IgD-negative memory B cell (primary cell): ENCODE measurements at regions not wholly inside any gene's neighbourhood (a gene's known extent, or its start where the extent isn't known, plus 50 kb on each side); places are given as distances from the start of the nearest gene placed in this dataset.

Experiments used
- H3K27ac Mint-ChIP-seq, 3 donors: one replicate each; pipeline ENCODE4 v1.8.0; 2020 to 2022; ENCODE audit warnings: mild to moderate bottlenecking in 3 of 3, mixed read lengths in 3 of 3, moderate library complexity in 1 of 3
- H3K27me3 Mint-ChIP-seq: one replicate; pipeline ENCODE4 v1.8.0; 2021; ENCODE audit warnings: mixed read lengths
- H3K36me3 Mint-ChIP-seq: one replicate; pipeline ENCODE4 v1.8.0; 2020; ENCODE audit warnings: mild to moderate bottlenecking, mixed read lengths
- H3K4me1 Mint-ChIP-seq, 3 donors: one replicate each; pipeline ENCODE4 v1.8.0; 2020 to 2022; ENCODE audit warnings: mixed read lengths in 3 of 3, mild to moderate bottlenecking in 1 of 3
- H3K4me3 Mint-ChIP-seq, 4 donors: one replicate each; pipeline ENCODE4 v1.8.0; 2020 to 2022; ENCODE audit warnings: mild to moderate bottlenecking in 4 of 4, mixed read lengths in 4 of 4, moderate library complexity in 3 of 4
- H3K9me3 Mint-ChIP-seq, 3 donors: one replicate each; pipeline ENCODE4 v1.8.0; 2020 to 2021; ENCODE audit warnings: mixed read lengths in 3 of 3, mild to moderate bottlenecking in 1 of 3

DNA sequence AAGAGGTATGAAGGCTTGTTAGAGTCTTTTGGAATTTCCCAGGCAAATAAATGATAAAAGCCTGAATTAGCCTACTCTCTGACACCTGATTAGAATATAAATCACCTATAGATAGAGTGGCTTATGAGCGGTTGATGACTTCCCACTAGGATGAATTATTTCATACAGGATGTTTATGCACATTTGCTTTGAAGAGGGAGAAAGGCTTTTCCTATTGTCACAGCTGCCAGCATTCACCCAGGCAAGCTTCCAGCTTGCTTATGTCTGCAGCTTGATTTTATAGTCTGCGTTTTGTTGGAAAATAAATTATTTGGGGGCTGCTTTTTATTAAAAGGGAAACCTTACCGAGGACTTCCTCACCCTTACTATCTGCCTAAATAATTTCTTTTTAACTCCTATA lies 51.3 kb upstream of the EIF2S2 start:
- Mint-ChIP-seq H3K27me3 (peaks cover 8% of the 10 kb centered on the region), H3K4me1 (no peaks in the 10 kb centered on the region), H3K9me3 (no peaks in the 10 kb centered on the region), H3K36me3 (no peaks in the 10 kb centered on the region), H3K4me3 (no peak overlapping the region), H3K27ac (no peak overlapping the region)

DNA sequence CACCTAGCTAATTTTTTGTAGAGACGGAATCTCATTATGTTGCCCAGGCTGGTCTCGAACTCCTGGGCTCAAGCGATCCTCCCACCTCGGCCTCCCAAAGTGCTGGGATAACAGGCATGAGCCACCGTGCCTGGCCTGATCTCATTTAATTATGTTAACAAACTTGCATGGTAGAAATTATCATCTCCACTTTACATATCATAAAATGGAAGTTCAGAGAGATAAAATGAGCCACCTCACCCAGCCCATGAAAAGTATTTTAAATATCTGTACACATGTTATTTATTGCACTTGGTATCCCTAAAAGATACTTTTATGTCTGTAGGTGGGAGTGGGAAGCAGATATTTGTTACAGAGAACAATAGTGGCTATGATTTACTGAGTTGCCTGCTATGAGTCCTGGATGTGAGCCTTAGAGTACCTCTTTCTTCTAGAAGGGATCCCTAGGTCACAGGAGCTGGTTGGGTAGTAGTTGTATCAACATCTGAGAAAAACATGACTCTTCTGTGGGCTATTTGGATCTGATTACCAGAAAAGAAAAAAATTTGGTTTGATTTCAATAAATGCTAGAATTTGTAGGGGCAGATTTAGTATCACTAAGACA lies 52.4 kb upstream of the EIF2S2 start:
- Mint-ChIP-seq H3K4me1 (no peaks in the 10 kb centered on the region), H3K9me3 (no peaks in the 10 kb centered on the region), H3K27ac (no peak overlapping the region), H3K27me3 (peaks cover 7% of the 10 kb centered on the region), H3K36me3 (no peaks in the 10 kb centered on the region), H3K4me3 (no peak overlapping the region)

DNA sequence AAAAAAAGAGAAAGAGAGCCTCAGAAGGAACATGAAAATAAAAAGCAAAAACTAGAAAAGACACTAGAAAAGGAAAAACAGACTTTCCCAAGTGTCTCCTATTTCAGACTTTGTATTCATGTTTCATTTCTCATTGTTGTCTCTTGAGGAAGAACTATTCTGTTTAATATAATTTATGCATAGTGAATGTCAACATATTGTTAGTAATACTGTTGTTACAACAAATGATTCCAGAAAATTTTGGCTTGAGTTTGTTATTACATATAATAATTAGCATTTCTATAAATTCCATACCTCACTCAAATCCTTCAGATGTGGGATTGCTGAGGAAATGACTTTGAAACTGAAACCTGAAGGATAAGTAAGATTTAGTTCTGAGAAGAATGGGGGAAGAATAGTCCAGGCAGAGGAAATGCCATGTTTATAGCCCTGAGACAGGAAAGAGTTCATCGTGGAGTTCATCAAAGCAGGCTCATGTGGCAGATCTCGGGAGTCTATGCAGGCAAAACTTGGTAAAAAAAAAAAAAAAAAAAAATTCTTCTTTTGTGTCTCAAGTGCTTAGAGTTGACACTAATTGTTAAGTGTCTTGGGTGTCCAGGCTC lies 53.1 kb upstream of the EIF2S2 start:
- Mint-ChIP-seq H3K27me3 (peaks cover 7% of the 10 kb centered on the region), H3K4me1 (no peaks in the 10 kb centered on the region), H3K36me3 (no peaks in the 10 kb centered on the region), H3K9me3 (no peaks in the 10 kb centered on the region), H3K27ac (no peak overlapping the region), H3K4me3 (no peak overlapping the region)

DNA sequence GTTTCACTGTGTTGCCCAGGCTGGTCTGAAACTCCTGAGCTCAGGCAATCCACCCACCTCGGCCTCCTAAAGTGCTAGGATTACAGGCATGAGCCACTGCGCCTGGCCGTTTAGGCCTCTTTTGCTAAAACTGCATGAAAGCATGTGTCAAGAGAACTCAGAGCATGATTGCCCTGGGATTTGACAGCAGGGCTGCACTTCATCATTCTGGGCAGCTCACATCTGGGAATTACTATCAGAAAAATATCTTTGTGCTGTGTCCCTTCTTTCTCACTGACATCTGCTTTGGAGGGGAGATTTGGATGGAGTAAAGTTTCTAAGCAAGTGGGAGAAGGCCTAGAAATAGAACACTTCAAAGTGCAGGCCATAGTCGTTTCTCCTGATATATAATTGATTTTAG lies 59.6 kb upstream of the EIF2S2 start:
- peaks cover 2% of the 10 kb centered on the region for H3K36me3 Mint-ChIP-seq
- no peaks in the 10 kb centered on the region for H3K4me1 Mint-ChIP-seq
- no peak overlapping the region for H3K4me3 Mint-ChIP-seq
- no peak overlapping the region for H3K27ac Mint-ChIP-seq
- peaks cover 3% of the 10 kb centered on the region for H3K27me3 Mint-ChIP-seq
- H3K9me3 Mint-ChIP-seq: no peaks in the 10 kb centered on the region

DNA sequence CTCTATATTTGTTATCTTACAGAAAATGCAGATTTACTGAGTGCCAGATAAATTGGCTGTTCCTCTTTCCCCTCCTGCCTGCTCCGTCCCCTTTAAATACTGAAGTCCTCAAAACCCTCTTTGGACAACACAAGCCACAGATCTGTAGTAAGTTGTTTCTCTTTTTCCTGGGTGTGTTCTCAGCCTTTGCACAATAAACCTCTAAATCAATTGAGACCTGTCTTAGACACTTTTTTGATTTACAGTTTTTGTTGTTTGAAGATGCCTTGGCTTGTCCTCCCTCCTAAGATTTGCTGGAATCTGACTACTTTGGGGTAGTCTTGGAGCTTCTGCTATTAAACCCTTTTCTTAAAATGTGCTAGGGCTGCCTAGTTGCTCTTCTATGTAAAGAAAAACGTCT lies 60.9 kb upstream of the EIF2S2 start:
- Mint-ChIP-seq H3K9me3 (no peaks in the 10 kb centered on the region), H3K36me3 (peaks cover 2% of the 10 kb centered on the region), H3K27ac (no peak overlapping the region), H3K4me3 (no peak overlapping the region), H3K4me1 (no peaks in the 10 kb centered on the region), H3K27me3 (no peaks in the 10 kb centered on the region)

DNA sequence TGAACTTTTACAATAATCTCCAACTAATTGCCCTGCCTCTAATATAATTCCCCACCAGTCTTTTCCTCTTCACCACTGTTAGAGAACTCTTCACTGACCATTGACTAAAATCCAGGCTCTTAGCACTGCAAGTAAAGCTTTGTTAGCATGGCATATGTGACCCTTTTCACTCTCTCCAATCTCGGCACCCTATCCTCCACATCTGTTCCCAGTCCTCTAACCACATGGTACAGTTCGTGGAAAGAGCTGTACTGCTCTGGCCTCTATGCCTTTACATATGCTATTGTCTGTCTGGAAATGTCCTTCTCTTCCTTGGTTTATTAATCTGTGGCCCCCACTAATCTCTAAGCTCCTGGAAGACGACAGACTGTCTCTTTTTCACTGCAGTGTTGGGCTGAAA lies 63.0 kb upstream of the EIF2S2 start:
- H3K27ac Mint-ChIP-seq: no peak overlapping the region
- H3K4me3 Mint-ChIP-seq: no peak overlapping the region
- peaks cover 2% of the 10 kb centered on the region for H3K36me3 Mint-ChIP-seq
- no peaks in the 10 kb centered on the region for H3K9me3 Mint-ChIP-seq
- H3K27me3 Mint-ChIP-seq: no peaks in the 10 kb centered on the region
- no peaks in the 10 kb centered on the region for H3K4me1 Mint-ChIP-seq

DNA sequence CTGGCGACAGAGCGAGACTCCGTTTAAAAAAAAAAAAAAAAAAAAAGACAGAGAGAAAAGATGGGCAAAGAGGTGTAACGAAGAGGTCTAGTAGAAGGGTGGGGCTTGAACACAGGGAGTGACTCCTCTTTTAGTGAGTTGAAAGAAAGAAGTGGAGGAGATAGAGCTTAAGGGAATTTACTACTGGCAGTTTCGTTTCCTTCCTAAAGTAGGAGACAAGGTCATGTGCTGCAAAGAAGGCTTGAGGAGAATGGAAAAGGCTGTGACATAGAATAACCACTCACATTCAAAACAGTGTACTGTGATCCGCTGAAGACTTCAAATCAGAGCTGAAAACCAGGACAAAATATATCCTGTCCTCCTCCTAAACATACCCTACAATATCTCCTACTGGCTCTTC lies 63.8 kb upstream of the EIF2S2 start:
- Mint-ChIP-seq H3K36me3 (no peaks in the 10 kb centered on the region), H3K27ac (no peak overlapping the region), H3K4me3 (no peak overlapping the region), H3K9me3 (no peaks in the 10 kb centered on the region), H3K27me3 (no peaks in the 10 kb centered on the region), H3K4me1 (no peaks in the 10 kb centered on the region)

DNA sequence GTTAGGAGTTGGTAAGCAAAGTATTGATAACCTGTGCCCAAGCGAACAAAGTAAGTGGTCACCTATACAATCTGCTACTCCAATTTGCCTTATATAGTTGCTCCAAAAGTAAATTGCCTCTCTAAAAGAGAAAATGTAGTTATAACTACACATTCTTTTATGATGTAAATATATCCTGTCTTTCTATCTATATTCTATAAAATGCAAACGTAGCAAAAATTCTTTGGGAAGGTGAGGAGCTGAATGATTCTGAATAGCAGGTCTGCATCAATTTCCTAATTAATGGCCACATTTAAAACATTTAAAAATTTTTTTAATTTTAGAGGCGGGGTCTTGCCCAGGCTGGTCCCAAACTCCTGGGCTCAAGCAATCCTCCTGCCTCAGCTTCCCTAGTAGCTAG lies 64.2 kb upstream of the ASIP start:
- no peaks in the 10 kb centered on the region for H3K27me3 Mint-ChIP-seq
- H3K9me3 Mint-ChIP-seq: no peaks in the 10 kb centered on the region
- no peaks in the 10 kb centered on the region for H3K36me3 Mint-ChIP-seq
- peaks cover 0 to 2% (median 0%) of the 10 kb centered on the region in 3 donors for H3K4me1 Mint-ChIP-seq
- H3K4me3 Mint-ChIP-seq: no peak overlapping the region
- H3K27ac Mint-ChIP-seq: no peak overlapping the region

DNA sequence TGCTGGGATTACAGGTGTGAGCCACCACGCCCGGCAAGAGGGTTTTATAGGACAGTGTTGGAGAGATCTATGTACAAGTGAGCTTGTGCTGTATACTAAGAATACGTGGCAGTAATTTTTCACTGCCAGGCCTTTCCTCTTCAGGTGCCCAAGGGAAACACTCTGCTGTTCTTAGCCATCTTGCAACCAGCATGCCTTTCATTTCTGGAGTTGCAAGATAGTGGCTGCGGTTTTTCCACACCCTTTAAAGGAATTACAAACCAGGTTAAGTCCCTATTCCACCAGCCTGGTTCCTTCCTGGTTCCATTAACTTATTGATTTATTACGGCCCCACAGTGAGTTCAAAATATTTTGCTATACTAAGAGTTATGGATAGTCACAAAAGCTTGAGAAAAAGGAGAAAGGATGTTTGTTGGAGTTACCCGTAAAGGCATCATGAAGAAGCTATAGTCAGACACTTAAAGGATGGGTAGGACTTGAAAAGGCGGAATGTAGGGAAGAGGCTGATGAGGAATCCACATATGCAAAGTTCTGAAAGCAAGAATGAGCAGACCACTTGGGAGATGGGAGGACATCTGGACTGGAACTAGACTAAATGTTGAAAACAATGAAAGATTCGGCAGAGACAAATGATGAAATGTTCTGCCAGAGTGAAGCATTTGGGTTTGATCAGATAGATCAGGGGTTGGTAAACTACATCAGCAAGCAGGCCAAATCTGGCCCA lies 61.4 kb upstream of the ASIP start:
- Mint-ChIP-seq H3K9me3 (no peaks in the 10 kb centered on the region), H3K27me3 (peaks cover 1% of the 10 kb centered on the region), H3K36me3 (peaks cover 1% of the 10 kb centered on the region), H3K27ac (no peak overlapping the region), H3K4me1 (peaks cover 0 to 2% (median 0%) of the 10 kb centered on the region in 3 donors), H3K4me3 (no peak overlapping the region)

DNA sequence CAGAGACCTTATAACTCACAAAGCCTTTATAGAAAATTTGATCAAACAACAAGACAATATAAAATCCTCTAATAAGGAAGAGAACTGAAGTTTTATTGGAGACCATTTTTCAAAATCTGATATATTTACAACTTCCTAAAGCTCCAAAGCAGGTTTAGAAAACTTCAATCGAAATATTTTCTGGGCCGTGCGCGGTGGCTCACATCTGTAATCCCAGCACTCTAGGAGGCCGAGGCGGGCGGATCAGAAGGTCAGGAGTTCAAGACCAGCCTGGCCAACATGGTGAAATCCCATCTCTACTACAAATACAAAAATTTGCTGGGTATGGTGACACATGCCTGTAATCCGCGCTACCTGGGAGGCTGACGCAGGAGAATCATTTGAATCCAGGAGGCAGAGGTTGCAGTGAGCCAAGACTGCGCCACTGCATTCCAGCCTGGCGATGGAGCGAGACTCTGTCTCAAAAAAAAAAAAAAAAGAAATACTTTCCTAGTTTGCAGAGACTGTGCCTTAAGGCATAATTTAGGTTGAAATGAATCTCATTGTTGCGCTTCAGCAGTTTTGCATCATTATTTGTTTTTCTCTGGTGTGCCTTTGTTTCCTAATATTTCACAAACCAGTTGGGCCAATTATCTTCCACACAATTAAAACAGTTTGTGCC lies 60.6 kb upstream of the ASIP start:
- Mint-ChIP-seq H3K4me3 (no peak overlapping the region), H3K36me3 (peaks cover 1% of the 10 kb centered on the region), H3K27ac (no peak overlapping the region), H3K4me1 (peaks cover 3 to 5% (median 3%) of the 10 kb centered on the region in 3 donors), H3K27me3 (peaks cover 1% of the 10 kb centered on the region), H3K9me3 (no peaks in the 10 kb centered on the region)

DNA sequence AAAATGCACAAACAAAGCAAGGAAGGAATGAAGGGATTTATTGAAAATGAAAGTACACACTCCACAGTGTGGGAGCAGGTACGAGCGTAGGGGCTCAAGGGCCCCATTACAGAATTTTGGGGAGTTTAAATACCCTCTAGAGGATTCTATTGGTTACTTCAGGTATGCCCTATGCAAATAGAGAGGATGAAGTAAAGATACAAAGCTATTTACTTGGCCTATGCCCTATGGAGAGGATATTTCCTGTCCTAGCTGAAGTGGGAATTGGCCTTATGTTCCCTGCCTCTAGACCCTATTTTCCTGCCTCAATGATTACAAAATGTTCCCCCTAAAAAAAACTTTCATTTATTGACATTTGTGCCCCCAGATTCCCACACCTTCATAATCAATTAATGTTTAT lies 59.7 kb upstream of the ASIP start:
- Mint-ChIP-seq H3K4me1 (peaks cover 3 to 7% (median 5%) of the 10 kb centered on the region in 3 donors), H3K36me3 (peaks cover 1% of the 10 kb centered on the region), H3K27ac (no peak overlapping the region), H3K27me3 (peaks cover 1% of the 10 kb centered on the region), H3K4me3 (peak overlapping the region in 1 of 4 donors; percentile 70), H3K9me3 (no peaks in the 10 kb centered on the region)

DNA sequence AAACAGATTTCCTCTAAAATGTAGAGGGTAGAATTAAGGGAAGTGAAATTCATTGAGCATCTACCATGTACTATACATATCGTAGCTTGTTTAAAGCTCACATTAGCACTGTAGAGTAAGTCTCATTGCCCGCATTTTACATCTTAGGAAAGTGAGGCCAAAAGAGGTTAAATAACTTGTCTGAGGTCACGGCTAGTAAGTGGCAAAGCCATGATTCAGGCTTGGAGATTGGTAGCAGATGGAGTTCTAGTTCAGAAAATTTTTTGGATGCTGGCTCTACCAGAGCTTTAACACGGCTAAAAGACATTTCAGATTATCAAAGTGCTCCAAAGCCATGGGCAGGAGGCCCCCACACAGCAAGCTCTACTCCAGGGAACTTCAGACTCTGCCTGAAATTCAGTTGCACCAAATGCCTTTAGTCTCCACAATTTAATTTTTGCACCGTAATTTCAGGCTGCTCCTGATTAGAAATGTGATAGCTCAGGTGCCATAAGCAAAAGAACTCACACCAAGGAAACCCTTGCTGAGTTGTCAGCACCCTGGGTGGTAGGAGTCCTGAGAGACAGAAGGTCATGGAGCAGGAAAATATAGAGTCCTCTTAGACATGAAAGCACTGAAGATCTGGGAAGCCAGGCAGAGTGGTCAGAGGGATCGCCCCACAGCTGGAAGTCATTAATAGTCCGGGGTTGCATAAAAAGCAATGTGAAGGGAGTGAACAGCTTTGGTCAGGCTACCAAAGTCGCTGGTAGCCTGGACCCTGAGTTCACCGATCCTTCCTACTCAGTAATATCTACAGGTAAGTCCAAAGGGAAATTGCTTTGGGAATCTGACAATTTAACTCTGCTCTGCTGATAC lies 55.2 kb upstream of the ASIP start:
- Mint-ChIP-seq H3K36me3 (peaks cover 1% of the 10 kb centered on the region), H3K4me1 (peaks cover 3 to 7% (median 5%) of the 10 kb centered on the region in 3 donors), H3K4me3 (no peak overlapping the region), H3K9me3 (no peaks in the 10 kb centered on the region), H3K27me3 (peaks cover 11% of the 10 kb centered on the region), H3K27ac (no peak overlapping the region)

DNA sequence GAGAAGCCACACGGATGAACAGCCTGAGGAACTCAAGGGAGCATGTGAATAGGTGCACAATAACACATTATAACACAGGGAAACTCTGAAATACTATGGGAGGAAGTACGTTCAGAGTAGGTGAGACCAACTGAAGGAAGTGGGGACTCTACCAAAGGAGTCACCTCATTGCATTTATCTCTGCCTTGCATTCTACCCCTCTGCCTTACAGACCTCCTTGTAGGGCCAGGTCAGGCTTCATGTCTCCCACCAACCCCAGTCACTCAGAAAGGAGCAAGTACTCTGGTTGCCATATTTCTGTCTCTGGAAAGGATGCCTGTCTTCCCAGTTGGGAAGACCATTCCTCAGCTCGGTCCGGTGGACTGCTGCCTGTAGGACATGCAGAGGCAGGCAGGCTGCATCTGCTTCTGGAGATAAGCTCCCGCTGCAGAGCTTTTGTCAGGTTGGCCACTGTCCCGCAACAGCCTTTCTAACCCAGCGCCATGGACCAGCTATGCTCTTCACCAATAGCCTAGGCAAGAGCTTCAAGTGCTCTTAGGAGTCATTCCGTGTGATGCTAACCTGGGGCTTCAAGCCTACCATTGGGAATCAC lies 51.6 kb upstream of the ASIP start:
- peaks cover 3 to 7% (median 4%) of the 10 kb centered on the region in 3 donors for H3K4me1 Mint-ChIP-seq
- H3K9me3 Mint-ChIP-seq: no peaks in the 10 kb centered on the region
- no peaks in the 10 kb centered on the region for H3K36me3 Mint-ChIP-seq
- peaks cover 18% of the 10 kb centered on the region for H3K27me3 Mint-ChIP-seq
- H3K4me3 Mint-ChIP-seq: no peak overlapping the region
- no peak overlapping the region for H3K27ac Mint-ChIP-seq

DNA sequence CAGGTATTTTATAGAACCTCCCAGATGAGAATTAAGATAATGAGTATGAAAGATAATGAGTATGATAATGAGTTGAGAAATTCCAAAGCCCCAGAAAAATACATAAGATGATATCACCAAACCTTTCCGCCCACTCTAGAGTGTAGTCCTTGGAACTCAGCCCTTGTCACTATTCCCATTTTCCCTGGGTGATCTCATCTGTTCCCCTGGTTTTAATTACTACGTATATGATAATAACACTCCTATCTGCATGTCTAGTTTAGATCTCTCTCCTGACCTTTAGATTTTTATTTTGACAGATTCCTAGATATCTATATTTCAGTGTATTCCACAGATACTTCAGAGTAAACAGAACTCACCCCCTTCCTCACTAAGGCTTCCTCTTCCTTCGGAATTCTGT lies 51.0 kb upstream of the ASIP start:
- Mint-ChIP-seq H3K36me3 (no peaks in the 10 kb centered on the region), H3K9me3 (no peaks in the 10 kb centered on the region), H3K27me3 (peaks cover 22% of the 10 kb centered on the region), H3K4me1 (peaks cover 0 to 6% (median 4%) of the 10 kb centered on the region in 3 donors), H3K27ac (no peak overlapping the region), H3K4me3 (no peak overlapping the region)
